GM10266 (cell line): ENCODE measurements at regions not wholly inside any gene's neighbourhood (a gene's known extent, or its start where the extent isn't known, plus 50 kb on each side); places are given as distances from the start of the nearest gene placed in this dataset.

Experiments
- DNase-seq: peaks from one replicate; pipeline ENCODE4 v3.0.0; 2012; ENCODE audit errors: extremely low spot score
- TF ChIP-seq, protein P1 (sequence below): IDR thresholded peaks from 2 replicates; pipeline ENCODE4 v1.5.1; 2012; ENCODE audit warnings: mild to moderate bottlenecking, low read depth; ENCODE audit not compliant: control insufficient read depth, insufficient read depth; ENCODE audit errors: missing control alignments

DNA sequence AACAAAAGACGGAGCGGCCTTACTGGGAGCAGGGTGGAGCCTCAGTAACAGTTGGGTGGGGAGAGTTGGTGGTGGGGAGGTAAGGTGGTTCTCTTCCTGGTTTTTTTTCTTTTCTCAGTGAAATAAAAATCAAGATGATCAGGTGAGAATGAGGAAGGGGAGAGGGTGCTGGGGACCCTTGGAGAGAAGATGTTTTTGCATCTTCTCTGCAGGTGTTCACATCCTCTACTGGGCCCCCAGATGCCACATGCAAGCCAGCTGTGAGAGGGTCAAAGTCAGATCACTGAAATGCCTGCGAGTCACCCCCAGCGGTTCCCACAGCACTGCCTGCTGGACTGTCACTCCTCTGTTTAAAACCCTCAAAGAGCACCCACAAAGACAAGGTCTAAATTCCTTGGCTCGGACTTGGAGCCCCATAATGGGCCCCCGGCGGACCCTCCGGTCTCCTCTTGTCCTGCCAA, 69.8 kb upstream of the FHL2 start:
- DNase-seq = no peak
- TF ChIP-seq, protein P1, sequence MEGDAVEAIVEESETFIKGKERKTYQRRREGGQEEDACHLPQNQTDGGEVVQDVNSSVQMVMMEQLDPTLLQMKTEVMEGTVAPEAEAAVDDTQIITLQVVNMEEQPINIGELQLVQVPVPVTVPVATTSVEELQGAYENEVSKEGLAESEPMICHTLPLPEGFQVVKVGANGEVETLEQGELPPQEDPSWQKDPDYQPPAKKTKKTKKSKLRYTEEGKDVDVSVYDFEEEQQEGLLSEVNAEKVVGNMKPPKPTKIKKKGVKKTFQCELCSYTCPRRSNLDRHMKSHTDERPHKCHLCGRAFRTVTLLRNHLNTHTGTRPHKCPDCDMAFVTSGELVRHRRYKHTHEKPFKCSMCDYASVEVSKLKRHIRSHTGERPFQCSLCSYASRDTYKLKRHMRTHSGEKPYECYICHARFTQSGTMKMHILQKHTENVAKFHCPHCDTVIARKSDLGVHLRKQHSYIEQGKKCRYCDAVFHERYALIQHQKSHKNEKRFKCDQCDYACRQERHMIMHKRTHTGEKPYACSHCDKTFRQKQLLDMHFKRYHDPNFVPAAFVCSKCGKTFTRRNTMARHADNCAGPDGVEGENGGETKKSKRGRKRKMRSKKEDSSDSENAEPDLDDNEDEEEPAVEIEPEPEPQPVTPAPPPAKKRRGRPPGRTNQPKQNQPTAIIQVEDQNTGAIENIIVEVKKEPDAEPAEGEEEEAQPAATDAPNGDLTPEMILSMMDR = no peak

DNA sequence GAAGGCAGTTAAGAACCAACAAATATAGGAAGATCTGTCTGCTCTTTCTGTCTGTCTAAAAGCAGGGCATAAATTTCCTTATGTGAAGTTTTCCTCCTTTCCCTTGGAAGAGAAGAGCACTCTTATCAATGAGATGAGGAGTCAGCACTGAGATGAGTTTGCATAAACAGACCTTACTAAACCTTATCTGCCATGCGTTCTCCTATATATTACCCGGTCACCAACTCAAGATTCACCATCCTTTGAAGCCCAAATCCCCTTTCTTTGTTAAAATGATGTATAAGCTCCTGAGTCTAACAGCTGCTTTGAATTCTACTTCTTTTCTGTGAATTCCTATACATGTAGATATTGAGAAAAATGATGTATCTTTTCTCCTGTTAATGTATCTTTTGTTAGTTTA, 65.5 kb upstream of the FHL2 start:
- no peak for DNase-seq

DNA sequence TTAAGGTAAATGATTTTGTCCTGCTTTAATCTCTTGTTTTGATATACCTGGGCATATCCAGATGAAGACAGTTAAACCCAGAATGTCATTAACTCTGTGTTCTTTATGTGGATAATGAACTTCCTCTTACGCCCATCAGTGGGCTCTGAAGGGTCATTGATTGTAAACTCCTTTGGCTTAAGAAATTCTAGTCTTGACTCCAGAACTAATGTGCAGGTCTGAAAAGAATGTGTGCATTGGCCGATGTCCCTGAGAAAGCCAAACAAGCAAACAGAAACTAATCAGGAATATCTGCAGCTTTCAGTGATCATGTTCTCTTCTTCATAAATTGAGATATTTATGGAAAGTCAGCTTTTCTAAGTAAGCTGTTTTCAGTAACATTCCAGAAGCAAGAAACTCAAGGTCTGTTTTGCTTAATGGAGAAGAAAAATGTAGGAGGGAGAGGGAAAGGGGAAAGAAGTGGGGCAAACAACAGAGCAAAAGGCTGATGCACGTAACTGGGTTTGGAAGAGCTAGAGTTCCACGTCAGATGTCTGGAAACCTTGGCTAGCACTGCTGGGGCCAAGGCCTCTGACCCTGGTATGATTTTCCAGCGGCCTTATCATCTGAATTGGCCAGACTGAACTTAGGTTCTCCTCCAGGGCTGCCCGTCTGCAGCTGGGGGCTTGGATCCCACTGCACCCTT, 61.3 kb upstream of the FHL2 start:
- DNase-seq = no peak
- TF ChIP-seq, protein P1 = no peak

More for the DNA sequence above, 65.5 kb upstream of the FHL2 start:
- TF ChIP-seq, protein P1 = no peak

DNA sequence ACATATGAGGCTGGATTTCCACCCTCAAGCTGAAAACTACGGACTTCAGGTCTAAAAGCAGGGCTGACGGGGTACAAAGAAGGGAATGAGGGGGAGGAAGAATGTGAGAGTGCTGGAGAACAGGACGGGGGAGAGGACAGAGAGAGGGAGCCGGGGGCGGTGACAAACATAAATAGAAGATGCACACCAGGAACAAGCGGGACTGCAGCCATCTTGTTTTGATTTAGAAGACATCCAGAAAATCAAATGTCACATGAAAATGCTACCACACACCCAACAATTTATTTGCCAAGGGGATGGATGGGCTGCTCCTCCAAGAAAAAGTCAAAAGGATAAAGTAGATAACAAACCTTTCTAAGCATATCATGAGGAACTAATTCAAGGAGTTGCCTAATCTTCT, 59.2 kb upstream of the FHL2 start:
- no peak for DNase-seq
- TF ChIP-seq, protein P1 = no peak

DNA sequence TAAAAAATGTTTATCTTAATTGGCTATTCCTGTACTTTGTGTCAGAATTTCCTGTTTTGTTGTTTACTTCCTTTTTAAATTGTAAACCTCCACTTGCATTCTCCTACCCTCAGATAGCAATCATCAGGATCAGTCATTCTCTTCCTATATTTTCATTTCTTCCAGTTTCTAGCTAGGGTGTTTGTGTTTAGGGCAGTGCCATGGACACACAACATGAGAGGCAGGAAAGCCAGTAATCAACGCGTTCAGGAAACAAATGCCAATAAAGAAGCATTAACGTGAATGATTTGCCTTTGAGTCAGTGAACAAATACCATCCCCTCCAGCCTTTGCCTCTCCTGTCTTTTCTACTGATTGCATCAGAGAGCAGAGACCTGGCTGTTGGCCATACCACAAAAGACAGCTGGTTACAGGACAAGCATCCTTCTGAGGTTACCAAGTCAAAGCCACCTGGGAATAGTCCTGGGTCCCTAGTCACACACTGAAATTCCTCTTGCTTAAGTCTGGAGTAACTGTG, 56.7 kb upstream of the FHL2 start:
- DNase-seq = no peak
- TF ChIP-seq, protein P1 = no peak

DNA sequence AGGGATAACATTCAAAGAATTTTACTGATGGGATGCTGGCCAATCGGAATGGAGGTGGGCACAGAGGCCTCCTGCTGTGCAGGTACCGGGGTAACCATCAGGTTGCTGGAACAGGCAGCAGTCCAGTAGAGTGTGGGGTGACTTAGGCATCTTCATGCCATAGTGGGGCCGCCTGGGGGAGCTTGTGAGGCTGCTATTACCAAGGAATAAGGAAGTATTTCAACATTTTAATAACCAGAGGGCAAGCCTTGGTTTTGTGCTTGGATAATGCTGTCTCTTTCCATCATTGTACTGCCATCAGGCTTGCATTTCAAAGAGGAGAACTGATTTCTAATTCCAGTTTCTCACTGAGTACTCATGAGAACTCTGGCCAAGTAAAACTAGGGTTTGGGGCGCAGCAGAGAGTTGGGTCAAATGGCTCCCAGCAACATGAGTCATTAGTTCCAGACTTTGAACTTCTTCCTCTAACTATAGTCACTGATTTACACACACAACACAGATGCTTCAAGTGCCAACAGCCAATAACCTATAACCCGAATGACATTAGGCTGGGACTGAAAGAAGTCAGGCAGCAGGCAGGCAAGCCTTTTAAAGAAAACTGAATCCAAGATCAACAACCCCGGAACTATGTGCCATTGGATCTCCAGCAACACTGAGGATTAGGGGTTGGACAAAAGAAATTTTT, 56.1 kb upstream of the FHL2 start:
- DNase-seq = peak; percentile 21
- TF ChIP-seq, protein P1 = peak; percentile 3

DNA sequence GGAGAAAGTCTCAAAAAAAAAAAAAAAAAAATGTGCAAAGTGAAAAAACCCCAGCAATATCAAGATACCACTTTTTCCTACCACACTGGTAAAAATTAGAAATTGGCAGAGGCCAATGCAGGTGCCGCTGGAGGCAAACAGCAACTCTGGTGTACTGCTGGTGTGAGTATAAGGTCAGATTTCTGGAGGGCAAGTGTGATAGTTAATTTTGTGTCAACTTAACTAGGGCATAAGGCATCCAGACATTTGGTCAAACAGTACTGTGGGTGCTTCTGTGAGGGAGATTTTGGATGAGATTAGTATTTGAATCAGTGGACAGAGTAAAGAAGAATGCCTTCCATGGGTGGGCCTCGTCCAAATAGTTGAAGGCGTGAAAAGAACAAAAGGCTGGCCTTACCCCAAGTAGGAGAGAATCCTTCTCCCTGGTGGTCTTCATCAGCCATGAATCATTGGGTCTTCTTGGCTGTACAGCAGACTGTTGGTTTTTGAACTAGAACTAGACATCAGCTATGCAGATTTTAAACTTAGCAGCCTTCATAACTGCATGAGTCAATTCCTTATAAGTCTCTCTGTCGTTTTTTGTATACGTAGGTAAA, 52.8 kb upstream of the FHL2 start:
- TF ChIP-seq, protein P1 = no peak
- no peak for DNase-seq
